ENCODE measurements at regions not wholly inside any gene's neighbourhood (a gene's known extent, or its start where the extent isn't known, plus 50 kb on each side); places are given as distances from the start of the nearest gene placed in this dataset.
"Not testable (repeated sequence)": the region's sequence is repeated elsewhere in the genome, so short reads cannot be mapped to it uniquely, and the experiment has no call there.

- not testable (repeated sequence) for DNase-seq (ENCODE audit: low read depth in 1 of 2, low spot score in 2 of 2)
These were observed 53.4 kb upstream of the MED14 start for GRCh38 chrX:40788698-40789097.

GRCh38 chrX:40792433-40792832 is 57.1 kb upstream of the MED14 start:
- no peaks in the 10 kb centered on the region for H3K9me3 ChIP-seq (replicated peaks)
- H3K4me1 ChIP-seq (replicated peaks): peaks cover 15% of the 10 kb centered on the region
- no peak overlapping the region for H3K27ac ChIP-seq
- no peak overlapping the region for H3K4me3 ChIP-seq
- no peaks in the 10 kb centered on the region for H3K36me3 ChIP-seq
- DNase-seq (ENCODE audit: low read depth in 1 of 2, low spot score in 2 of 2): no peak
- H3K27me3 ChIP-seq (replicated peaks): no peaks in the 10 kb centered on the region

More at GRCh38 chrX:40788698-40789097, 53.4 kb upstream of the MED14 start:
- H3K4me3 ChIP-seq; H3K9me3 ChIP-seq (replicated peaks); H3K27ac ChIP-seq; H3K36me3 ChIP-seq; H3K27me3 ChIP-seq (replicated peaks); H3K4me1 ChIP-seq (replicated peaks): not testable (repeated sequence)

- H3K27ac ChIP-seq: peak overlapping the region; percentile 72
- peak in 1 of 2 experiments; percentile 43 for DNase-seq (ENCODE audit: low read depth in 1 of 2, low spot score in 2 of 2)
- H3K36me3 ChIP-seq; H3K4me3 ChIP-seq; H3K9me3 ChIP-seq (replicated peaks); H3K27me3 ChIP-seq (replicated peaks): not testable (repeated sequence)
- peaks cover 15% of the 10 kb centered on the region for H3K4me1 ChIP-seq (replicated peaks)
These were observed 59.4 kb upstream of the MED14 start for GRCh38 chrX:40794829-40795130.

GRCh38 chrX:40799745-40800144 is 64.4 kb upstream of the MED14 start:
- H3K27me3 ChIP-seq (replicated peaks); H3K27ac ChIP-seq; H3K36me3 ChIP-seq; H3K4me1 ChIP-seq (replicated peaks); H3K4me3 ChIP-seq; DNase-seq (ENCODE audit: low read depth in 1 of 2, low spot score in 2 of 2); H3K9me3 ChIP-seq (replicated peaks): not testable (repeated sequence)

DNA sequence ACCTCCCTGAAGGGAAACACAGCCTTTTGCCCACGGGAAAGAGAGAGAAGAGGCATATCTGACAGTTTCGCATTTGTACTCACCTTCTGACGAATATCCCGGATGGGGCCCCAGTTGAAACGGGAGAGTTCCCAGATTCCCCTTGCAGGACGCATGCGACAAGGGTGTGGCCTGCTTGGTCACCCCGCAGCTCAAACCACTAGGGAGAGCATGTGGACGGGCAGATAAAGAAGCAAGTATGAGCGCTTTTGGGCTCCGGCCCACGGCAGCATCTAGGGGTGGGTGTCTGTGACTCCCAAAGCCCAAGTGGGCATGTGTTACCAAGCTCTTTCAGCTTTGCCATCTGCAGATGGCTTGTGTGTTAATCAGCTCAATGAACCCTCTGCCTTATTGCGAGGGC is 70.1 kb upstream of the MED14 start:
- Histone ChIP-seq H3K4me1 (replicated peaks) (no peaks in the 10 kb centered on the region), H3K27me3 (replicated peaks) (no peaks in the 10 kb centered on the region), H3K36me3 (no peaks in the 10 kb centered on the region), H3K27ac (no peak overlapping the region), H3K9me3 (replicated peaks) (no peaks in the 10 kb centered on the region), H3K4me3 (no peak overlapping the region)
- DNase-seq (ENCODE audit: low read depth in 1 of 2, low spot score in 2 of 2): no peak

GRCh38 chrX:40806513-40807220 is 71.3 kb upstream of the MED14 start:
- Histone ChIP-seq H3K4me1 (replicated peaks) (no peaks in the 10 kb centered on the region), H3K27me3 (replicated peaks) (no peaks in the 10 kb centered on the region), H3K4me3 (no peak overlapping the region), H3K36me3 (no peaks in the 10 kb centered on the region), H3K27ac (no peak overlapping the region), H3K9me3 (replicated peaks) (no peaks in the 10 kb centered on the region)
- DNase-seq (ENCODE audit: low read depth in 1 of 2, low spot score in 2 of 2): no peak

- no peaks in the 10 kb centered on the region for H3K4me1 ChIP-seq (replicated peaks)
- no peak overlapping the region for H3K27ac ChIP-seq
- no peak overlapping the region for H3K4me3 ChIP-seq
- no peaks in the 10 kb centered on the region for H3K27me3 ChIP-seq (replicated peaks)
- DNase-seq (ENCODE audit: low read depth in 1 of 2, low spot score in 2 of 2): no peak
- no peaks in the 10 kb centered on the region for H3K36me3 ChIP-seq
- no peaks in the 10 kb centered on the region for H3K9me3 ChIP-seq (replicated peaks)
These were observed 72.0 kb upstream of the MED14 start for GRCh38 chrX:40807384-40807783.

- Histone ChIP-seq H3K4me3 (no peak overlapping the region), H3K4me1 (replicated peaks) (no peaks in the 10 kb centered on the region), H3K27me3 (replicated peaks) (no peaks in the 10 kb centered on the region), H3K36me3 (no peaks in the 10 kb centered on the region), H3K27ac (no peak overlapping the region), H3K9me3 (replicated peaks) (no peaks in the 10 kb centered on the region)
- no peak for DNase-seq (ENCODE audit: low read depth in 1 of 2, low spot score in 2 of 2)
These were observed 72.9 kb upstream of the MED14 start for GRCh38 chrX:40808203-40808602.

DNA sequence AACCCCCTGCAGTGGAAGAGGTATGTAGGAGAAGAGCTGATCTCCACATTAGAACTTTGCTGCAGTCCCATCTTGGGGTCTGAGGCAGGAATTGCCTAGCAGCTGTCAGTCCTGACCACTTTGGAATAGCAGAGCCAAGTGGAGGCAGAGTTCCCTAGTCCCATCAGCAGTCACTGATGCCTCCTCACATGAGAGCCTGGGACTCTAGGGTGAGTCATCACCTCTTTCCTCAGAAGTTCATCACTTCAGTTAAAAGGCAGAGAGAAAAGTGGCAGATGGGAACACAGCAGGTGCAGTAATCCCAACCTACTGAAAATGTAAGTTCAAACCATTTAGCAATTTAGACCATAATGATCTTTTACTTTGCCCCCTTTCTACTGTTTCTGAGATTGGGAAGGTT is 73.9 kb upstream of the MED14 start:
- no peaks in the 10 kb centered on the region for H3K36me3 ChIP-seq
- no peak overlapping the region for H3K27ac ChIP-seq
- no peaks in the 10 kb centered on the region for H3K4me1 ChIP-seq (replicated peaks)
- no peaks in the 10 kb centered on the region for H3K9me3 ChIP-seq (replicated peaks)
- H3K4me3 ChIP-seq: no peak overlapping the region
- no peak for DNase-seq (ENCODE audit: low read depth in 1 of 2, low spot score in 2 of 2)
- H3K27me3 ChIP-seq (replicated peaks): no peaks in the 10 kb centered on the region

DNA sequence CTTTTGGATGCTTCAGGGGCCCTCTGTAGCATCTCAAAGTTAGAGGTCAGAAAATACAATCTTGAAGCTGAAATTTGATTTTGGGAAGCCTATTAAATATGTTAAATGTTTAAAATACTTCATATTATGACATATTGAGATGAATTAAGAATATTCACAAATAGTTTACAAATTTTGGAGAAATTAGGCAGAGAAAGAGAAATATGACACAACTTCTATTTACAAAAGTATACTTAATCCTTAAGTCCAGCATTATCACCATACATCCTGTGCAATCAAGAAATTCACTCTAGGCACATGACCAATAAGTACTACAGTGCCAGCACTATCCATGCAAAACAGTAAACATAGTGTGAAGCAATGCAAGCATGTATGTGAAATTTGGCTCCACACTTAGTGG is 79.7 kb upstream of the MED14 start:
- not testable (repeated sequence) for H3K27ac ChIP-seq, H3K4me3 ChIP-seq

DNA sequence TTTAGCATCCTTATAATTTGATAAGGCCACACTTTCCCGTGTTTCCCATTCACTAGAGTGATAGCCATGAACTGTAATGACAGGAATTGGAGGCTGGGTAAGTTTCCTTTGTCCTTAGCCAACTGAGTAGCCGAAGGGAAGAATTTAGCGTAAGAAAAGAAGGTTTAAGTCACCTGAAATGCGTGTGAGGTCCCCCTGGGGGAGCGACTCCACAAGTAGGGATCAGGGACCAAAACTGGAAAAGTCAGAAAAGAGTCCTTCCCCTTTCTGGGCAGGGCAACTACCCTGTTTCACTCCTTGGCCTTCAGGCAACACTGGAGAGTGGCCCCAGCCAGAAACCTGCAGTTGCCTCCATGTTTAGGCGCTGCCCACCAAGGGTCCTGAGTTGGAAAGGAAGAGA is 81.6 kb upstream of the MED14 start:
- no peak overlapping the region for H3K27ac ChIP-seq

More for the DNA sequence above, 79.7 kb upstream of the MED14 start:
- not testable (repeated sequence) for H3K36me3 ChIP-seq; H3K9me3 ChIP-seq (replicated peaks); H3K27me3 ChIP-seq (replicated peaks); DNase-seq (ENCODE audit: low read depth in 1 of 2, low spot score in 2 of 2); H3K4me1 ChIP-seq (replicated peaks)

DNA sequence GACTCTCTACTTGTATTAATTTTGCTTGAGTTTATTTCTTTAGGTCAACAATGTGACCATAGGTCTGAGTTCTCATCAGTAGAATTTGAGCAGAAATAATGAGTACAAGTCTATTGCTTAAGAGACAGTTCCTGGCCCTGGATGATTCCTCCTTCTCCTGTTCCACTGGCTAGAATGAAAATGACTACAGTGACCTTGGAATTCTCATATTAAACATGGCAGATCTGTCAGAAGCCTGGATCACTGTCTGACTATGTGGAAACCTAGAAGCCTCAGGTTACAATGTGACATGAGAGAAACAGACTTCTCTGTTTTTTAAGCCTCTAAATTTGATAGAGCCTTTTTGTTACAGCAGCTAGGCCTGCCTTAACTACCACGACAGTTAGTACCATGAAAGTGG is 82.9 kb upstream of the MED14 start:
- DNase-seq (ENCODE audit: low read depth in 1 of 2, low spot score in 2 of 2): no peak
- Histone ChIP-seq H3K9me3 (replicated peaks) (no peaks in the 10 kb centered on the region), H3K36me3 (no peaks in the 10 kb centered on the region), H3K4me1 (replicated peaks) (no peaks in the 10 kb centered on the region), H3K4me3 (no peak overlapping the region), H3K27ac (no peak overlapping the region), H3K27me3 (replicated peaks) (no peaks in the 10 kb centered on the region)

More for the DNA sequence above, 81.6 kb upstream of the MED14 start:
- H3K9me3 ChIP-seq (replicated peaks): no peaks in the 10 kb centered on the region
- H3K4me3 ChIP-seq: no peak overlapping the region
- DNase-seq (ENCODE audit: low read depth in 1 of 2, low spot score in 2 of 2): no peak
- H3K36me3 ChIP-seq: no peaks in the 10 kb centered on the region
- no peaks in the 10 kb centered on the region for H3K27me3 ChIP-seq (replicated peaks)
- H3K4me1 ChIP-seq (replicated peaks): no peaks in the 10 kb centered on the region

- no peaks in the 10 kb centered on the region for H3K9me3 ChIP-seq (replicated peaks)
- DNase-seq (ENCODE audit: low read depth in 1 of 2, low spot score in 2 of 2): no peak
- no peaks in the 10 kb centered on the region for H3K27me3 ChIP-seq (replicated peaks)
- no peak overlapping the region for H3K27ac ChIP-seq
- H3K4me1 ChIP-seq (replicated peaks): no peaks in the 10 kb centered on the region
- no peaks in the 10 kb centered on the region for H3K36me3 ChIP-seq
- no peak overlapping the region for H3K4me3 ChIP-seq
These were observed 86.4 kb upstream of the MED14 start for GRCh38 chrX:40821780-40822179.

DNA sequence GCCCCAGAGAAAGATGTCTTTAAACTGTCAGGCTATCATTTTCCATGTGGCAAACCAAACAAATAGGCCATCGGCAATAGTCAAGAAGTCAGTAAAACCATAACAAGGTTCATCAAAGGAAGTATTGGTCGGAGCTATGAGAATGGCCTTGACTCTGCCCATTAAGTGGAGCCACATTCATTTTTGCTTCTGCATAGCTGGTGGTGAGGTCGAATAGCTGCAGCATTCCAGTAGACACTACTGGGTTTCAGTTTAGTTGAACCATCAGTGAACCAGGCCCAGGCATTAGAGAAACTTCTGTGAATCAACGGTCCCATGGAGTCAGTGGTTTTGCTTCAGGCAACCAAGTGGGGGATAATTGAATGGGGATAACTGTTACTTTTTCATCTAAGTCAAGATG is 92.0 kb upstream of the MED14 start:
- H3K27me3 ChIP-seq (replicated peaks): no peaks in the 10 kb centered on the region
- H3K9me3 ChIP-seq (replicated peaks): no peaks in the 10 kb centered on the region
- DNase-seq (ENCODE audit: low read depth in 1 of 2, low spot score in 2 of 2): no peak
- no peaks in the 10 kb centered on the region for H3K36me3 ChIP-seq
- no peak overlapping the region for H3K4me3 ChIP-seq
- H3K27ac ChIP-seq: no peak overlapping the region
- H3K4me1 ChIP-seq (replicated peaks): no peaks in the 10 kb centered on the region

DNA sequence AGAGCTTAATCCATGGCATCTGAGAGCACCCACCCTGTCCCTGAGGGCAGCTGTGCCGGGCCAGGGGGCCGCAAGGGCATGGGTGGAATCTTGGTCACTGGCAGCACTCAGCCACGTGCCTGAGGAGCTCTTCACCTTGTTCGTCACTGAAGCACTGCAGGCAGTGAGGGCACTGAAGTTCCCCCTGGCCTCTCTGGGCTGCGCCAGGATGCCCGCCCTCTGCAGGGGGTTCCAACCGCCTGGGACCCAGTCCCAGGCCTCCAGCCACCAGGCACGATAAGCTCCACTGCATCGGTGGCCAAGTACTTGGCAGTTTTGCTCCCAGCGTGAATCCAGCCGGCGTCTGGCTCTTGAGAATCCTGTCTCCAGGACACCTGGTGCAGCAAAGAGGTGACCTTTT is 96.4 kb upstream of the MED14 start:
- no peaks in the 10 kb centered on the region for H3K4me1 ChIP-seq (replicated peaks)
- H3K9me3 ChIP-seq (replicated peaks): no peaks in the 10 kb centered on the region
- no peak overlapping the region for H3K4me3 ChIP-seq
- no peaks in the 10 kb centered on the region for H3K27me3 ChIP-seq (replicated peaks)
- no peaks in the 10 kb centered on the region for H3K36me3 ChIP-seq
- H3K27ac ChIP-seq: no peak overlapping the region
- DNase-seq (ENCODE audit: low read depth in 1 of 2, low spot score in 2 of 2): no peak

Measured in SJSA1 (cell line).